Neural progenitor cell (in vitro differentiated cells): ENCODE measurements at regions not wholly inside any gene's neighbourhood (a gene's known extent, or its start where the extent isn't known, plus 50 kb on each side); places are given as distances from the start of the nearest gene placed in this dataset.
A peak's percentile ranks its signal among the peaks of the same experiment; 100 is the strongest.

Experiments
- DNase-seq: peaks from one replicate; pipeline ENCODE4 v3.0.0-alpha.2; 2016; ENCODE audit warnings: low spot score
- H2AFZ ChIP-seq: fragments of 200-600 bp; sonication (generic); replicated peaks from 2 replicates; pipeline ENCODE4 v1.6.1; 2016; ENCODE audit warnings: antibody characterized with exemption
- H3F3A ChIP-seq: fragments of 200-600 bp; sonication (generic); 2 replicates; pipeline ENCODE4 v1.6.1; 2016; ENCODE audit warnings: antibody characterized with exemption, low read depth
- H3K27ac ChIP-seq: fragments of 200-600 bp; sonication (generic); 2 replicates; pipeline ENCODE4 v1.5.1; 2016; ENCODE audit warnings: mild to moderate bottlenecking
- H3K27me3 ChIP-seq: fragments of 200-600 bp; sonication (generic); 2 replicates; pipeline ENCODE4 v1.6.1; 2016; ENCODE audit warnings: mild to moderate bottlenecking, moderate library complexity
- H3K36me3 ChIP-seq: fragments of 200-600 bp; sonication (generic); 2 replicates; pipeline ENCODE4 v1.5.1; 2016
- H3K4me1 ChIP-seq: fragments of 200-600 bp; sonication (generic); 2 replicates; pipeline ENCODE4 v1.6.1; 2016; ENCODE audit warnings: mixed run types
- H3K4me2 ChIP-seq: fragments of 200-600 bp; sonication (generic); 2 replicates; pipeline ENCODE4 v1.6.1; 2016
- H3K4me3 ChIP-seq: fragments of 200-600 bp; sonication (generic); 2 replicates; pipeline ENCODE4 v1.5.1; 2016
- H3K79me2 ChIP-seq: fragments of 200-600 bp; sonication (generic); 2 replicates; pipeline ENCODE4 v1.6.1; 2016; ENCODE audit warnings: low read depth
- H3K9ac ChIP-seq: fragments of 200-600 bp; sonication (generic); 2 replicates; pipeline ENCODE4 v1.6.1; 2016
- H3K9me3 ChIP-seq: fragments of 200-600 bp; sonication (generic); 2 replicates; pipeline ENCODE4 v1.5.1; 2016; ENCODE audit warnings: low read depth
- H4K20me1 ChIP-seq: fragments of 200-600 bp; sonication (generic); 2 replicates; pipeline ENCODE4 v1.6.1; 2016; ENCODE audit warnings: low read depth
- H3K27ac Mint-ChIP-seq: 3 replicates; pipeline ENCODE4 v1.8.0; 2021; ENCODE audit warnings: mixed read lengths
- H3K27me3 Mint-ChIP-seq: 2 replicates; pipeline ENCODE4 v1.8.0; 2022; ENCODE audit warnings: low read depth, mild to moderate bottlenecking, inconsistent platforms, moderate library complexity, mixed read lengths; ENCODE audit not compliant: insufficient read depth
- H3K36me3 Mint-ChIP-seq: 3 replicates; pipeline ENCODE4 v1.8.0; 2021; ENCODE audit warnings: mixed read lengths
- H3K4me1 Mint-ChIP-seq: 3 replicates; pipeline ENCODE4 v1.8.0; 2021; ENCODE audit warnings: mixed read lengths
- H3K4me3 Mint-ChIP-seq: 3 replicates; pipeline ENCODE4 v1.8.0; 2021; ENCODE audit warnings: mild to moderate bottlenecking, moderate library complexity, mixed read lengths
- H3K9me3 Mint-ChIP-seq: 3 replicates; pipeline ENCODE4 v1.8.0; 2020; ENCODE audit warnings: mixed read lengths
- EZH2 ChIP-seq: fragments of 200-600 bp; sonication (generic); IDR thresholded peaks from 2 replicates; pipeline ENCODE4 v1.6.1; 2017; ENCODE audit warnings: antibody characterized with exemption, mild to moderate bottlenecking, moderate library complexity
- EZH2phosphoT487 ChIP-seq: fragments of 200-600 bp; sonication (generic); IDR thresholded peaks from 2 replicates; pipeline ENCODE4 v1.6.1; 2017; ENCODE audit warnings: antibody characterized with exemption
- TF ChIP-seq, protein P1 (sequence below): fragments of 200-600 bp; sonication (generic); IDR thresholded peaks from 2 replicates; pipeline ENCODE4 v1.5.1; 2017; ENCODE audit warnings: antibody characterized with exemption, mild to moderate bottlenecking

DNA sequence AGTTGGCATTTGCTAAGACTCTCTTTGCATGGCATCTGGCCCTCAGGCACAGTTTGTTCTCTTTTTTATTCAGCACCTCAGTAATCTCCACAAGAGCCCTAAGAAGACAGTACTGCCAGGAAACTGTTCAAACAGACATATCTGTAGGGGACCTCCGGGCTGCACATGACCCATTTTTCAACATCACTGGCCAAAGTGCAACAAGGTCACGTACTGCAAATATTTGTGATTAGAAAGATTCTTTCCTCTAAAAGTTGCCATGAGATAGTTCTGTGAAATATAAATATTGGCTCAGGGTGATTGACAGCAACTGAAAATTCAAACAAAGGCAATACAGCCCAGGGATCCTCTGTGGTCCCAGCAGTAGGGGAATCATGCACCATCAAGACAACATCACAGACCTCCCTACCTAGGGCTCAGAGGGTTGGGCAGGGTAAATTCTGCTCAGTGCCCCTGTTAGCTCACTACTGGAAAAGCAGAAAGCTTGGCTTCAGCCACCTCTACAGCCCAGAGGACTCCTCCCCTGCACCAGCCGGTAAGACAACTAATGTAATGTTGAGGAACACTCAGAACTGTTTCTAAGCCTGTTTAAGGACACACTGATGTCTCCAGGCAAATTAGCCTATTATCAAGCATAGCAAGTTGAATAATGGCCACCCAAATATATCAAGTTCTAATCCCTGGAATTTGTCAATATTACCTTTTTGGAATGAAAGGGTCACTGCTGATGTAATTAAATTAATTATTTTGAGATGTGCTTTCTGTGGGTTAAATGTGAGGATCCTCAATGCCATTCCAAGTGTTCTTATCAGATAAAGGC, 117.4 kb upstream of the LPP start:
- no peak overlapping the region for H3K4me3 Mint-ChIP-seq
- no peaks in the 10 kb centered on the region for H3K36me3 ChIP-seq
- H3K27me3 ChIP-seq = no peaks in the 10 kb centered on the region
- H2AFZ ChIP-seq = no peak overlapping the region
- TF ChIP-seq EZH2phosphoT487 (no peak), EZH2 (no peak)
- TF ChIP-seq, protein P1, sequence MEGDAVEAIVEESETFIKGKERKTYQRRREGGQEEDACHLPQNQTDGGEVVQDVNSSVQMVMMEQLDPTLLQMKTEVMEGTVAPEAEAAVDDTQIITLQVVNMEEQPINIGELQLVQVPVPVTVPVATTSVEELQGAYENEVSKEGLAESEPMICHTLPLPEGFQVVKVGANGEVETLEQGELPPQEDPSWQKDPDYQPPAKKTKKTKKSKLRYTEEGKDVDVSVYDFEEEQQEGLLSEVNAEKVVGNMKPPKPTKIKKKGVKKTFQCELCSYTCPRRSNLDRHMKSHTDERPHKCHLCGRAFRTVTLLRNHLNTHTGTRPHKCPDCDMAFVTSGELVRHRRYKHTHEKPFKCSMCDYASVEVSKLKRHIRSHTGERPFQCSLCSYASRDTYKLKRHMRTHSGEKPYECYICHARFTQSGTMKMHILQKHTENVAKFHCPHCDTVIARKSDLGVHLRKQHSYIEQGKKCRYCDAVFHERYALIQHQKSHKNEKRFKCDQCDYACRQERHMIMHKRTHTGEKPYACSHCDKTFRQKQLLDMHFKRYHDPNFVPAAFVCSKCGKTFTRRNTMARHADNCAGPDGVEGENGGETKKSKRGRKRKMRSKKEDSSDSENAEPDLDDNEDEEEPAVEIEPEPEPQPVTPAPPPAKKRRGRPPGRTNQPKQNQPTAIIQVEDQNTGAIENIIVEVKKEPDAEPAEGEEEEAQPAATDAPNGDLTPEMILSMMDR = no peak
- H3K27ac Mint-ChIP-seq = no peak overlapping the region
- peaks cover 4% of the 10 kb centered on the region for H3K27me3 Mint-ChIP-seq
- peaks cover 5% of the 10 kb centered on the region for H3K4me1 ChIP-seq
- no peak overlapping the region for H3K4me3 ChIP-seq
- no peak overlapping the region for H3K9ac ChIP-seq
- no peaks in the 10 kb centered on the region for H3F3A ChIP-seq
- no peaks in the 10 kb centered on the region for H3K79me2 ChIP-seq
- peaks cover 3% of the 10 kb centered on the region for H3K9me3 Mint-ChIP-seq
- H3K36me3 Mint-ChIP-seq = no peaks in the 10 kb centered on the region
- H3K27ac ChIP-seq = no peak overlapping the region
- no peaks in the 10 kb centered on the region for H4K20me1 ChIP-seq
- no peak for DNase-seq
- no peak overlapping the region for H3K4me2 ChIP-seq
- no peaks in the 10 kb centered on the region for H3K9me3 ChIP-seq
- H3K4me1 Mint-ChIP-seq = peaks cover 18% of the 10 kb centered on the region

DNA sequence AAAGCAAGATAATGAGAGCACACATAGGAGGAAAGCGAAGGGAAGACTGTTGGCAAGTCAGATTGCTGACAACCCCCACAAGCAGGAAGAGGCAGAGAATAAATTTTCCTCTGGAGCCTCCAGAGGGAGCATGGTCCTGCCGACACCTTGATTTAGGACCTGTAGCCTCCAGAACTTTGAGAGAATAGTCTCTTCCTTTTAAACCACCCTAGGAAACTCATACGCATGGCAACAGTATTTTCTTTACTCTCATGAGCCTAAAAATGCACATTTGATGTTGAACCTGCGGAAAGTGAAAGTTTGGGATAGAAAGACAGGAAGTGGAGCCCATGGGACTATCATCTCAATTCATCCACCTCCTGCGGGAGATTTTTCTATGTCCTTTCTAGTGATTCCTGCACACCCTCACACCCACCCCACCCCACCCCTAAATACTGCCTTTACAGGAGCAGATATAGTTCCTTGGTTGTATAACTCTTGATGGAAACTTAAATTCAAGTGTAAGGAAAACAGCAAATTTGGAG, 116.7 kb upstream of the LPP start:
- Mint-ChIP-seq H3K4me1 (peaks cover 18% of the 10 kb centered on the region), H3K27ac (no peak overlapping the region), H3K36me3 (no peaks in the 10 kb centered on the region), H3K4me3 (no peak overlapping the region), H3K9me3 (peaks cover 3% of the 10 kb centered on the region), H3K27me3 (peaks cover 8% of the 10 kb centered on the region)
- Histone ChIP-seq H3K4me3 (no peak overlapping the region), H3K4me1 (peaks cover 5% of the 10 kb centered on the region), H3K79me2 (no peaks in the 10 kb centered on the region), H3K9me3 (no peaks in the 10 kb centered on the region), H4K20me1 (no peaks in the 10 kb centered on the region), H3K4me2 (no peak overlapping the region), H3K9ac (no peak overlapping the region), H3K27ac (no peak overlapping the region), H2AFZ (no peak overlapping the region), H3K27me3 (no peaks in the 10 kb centered on the region), H3K36me3 (no peaks in the 10 kb centered on the region), H3F3A (no peaks in the 10 kb centered on the region)
- no peak for TF ChIP-seq EZH2
- TF ChIP-seq EZH2phosphoT487 = no peak
- TF ChIP-seq, protein P1 = peak; percentile 55
- DNase-seq = peak; percentile 52

DNA sequence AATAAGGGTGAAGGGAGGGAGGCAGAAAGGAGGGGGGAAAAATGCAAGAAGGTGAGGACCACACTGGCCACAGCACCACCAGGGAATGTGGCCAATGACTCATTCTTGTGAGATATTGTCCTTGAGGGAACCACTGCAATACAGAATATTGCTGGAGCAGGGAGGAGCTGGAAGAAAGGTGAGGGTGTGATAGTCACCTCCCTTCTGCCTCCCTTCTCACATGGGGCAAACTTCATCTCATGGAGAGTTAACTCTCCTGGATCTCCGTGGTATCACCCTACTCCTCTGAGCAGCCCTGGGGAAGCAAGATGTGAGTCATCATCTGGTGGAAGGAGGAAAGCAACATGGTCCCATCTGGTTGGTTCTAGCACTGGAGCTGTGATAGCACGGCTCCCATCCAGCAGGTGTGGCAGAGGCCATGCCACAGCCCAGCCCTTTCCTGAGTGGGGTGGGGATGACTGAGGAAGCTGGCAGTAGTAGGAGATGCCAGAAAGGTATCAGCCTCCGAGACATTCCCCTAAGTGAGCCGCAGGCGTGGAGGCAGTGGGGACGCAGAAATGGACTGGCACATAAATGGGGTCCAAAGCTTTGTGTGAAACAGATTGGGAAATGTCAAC, 115.9 kb upstream of the LPP start:
- Histone ChIP-seq H2AFZ (no peak overlapping the region), H3K9ac (no peak overlapping the region), H3K79me2 (no peaks in the 10 kb centered on the region), H3K36me3 (no peaks in the 10 kb centered on the region), H4K20me1 (no peaks in the 10 kb centered on the region), H3K27ac (no peak overlapping the region), H3F3A (no peaks in the 10 kb centered on the region), H3K9me3 (no peaks in the 10 kb centered on the region), H3K4me2 (no peak overlapping the region), H3K4me1 (peaks cover 5% of the 10 kb centered on the region), H3K4me3 (no peak overlapping the region), H3K27me3 (no peaks in the 10 kb centered on the region)
- peaks cover 18% of the 10 kb centered on the region for H3K4me1 Mint-ChIP-seq
- no peak for DNase-seq
- TF ChIP-seq EZH2 (no peak), EZH2phosphoT487 (no peak)
- TF ChIP-seq, protein P1 = no peak
- peaks cover 6% of the 10 kb centered on the region for H3K27me3 Mint-ChIP-seq
- H3K27ac Mint-ChIP-seq = no peak overlapping the region
- H3K9me3 Mint-ChIP-seq = peaks cover 3% of the 10 kb centered on the region
- no peak overlapping the region for H3K4me3 Mint-ChIP-seq
- no peaks in the 10 kb centered on the region for H3K36me3 Mint-ChIP-seq
